Stomach (tissue), 8 donors: ENCODE measurements at regions not wholly inside any gene's neighbourhood (a gene's known extent, or its start where the extent isn't known, plus 50 kb on each side); places are given as distances from the start of the nearest gene placed in this dataset.

ENCODE experiments used
- DNase-seq, 2 donors: peaks; one replicate each; pipeline versions ENCODE4 v3.0.0 to v3.0.0-alpha.2; 2013 to 2019
- H3K27ac ChIP-seq, 5 donors: fragments of 200-600 bp in 4 of 5; sonication (generic) in 4 of 5; one replicate each; pipeline ENCODE4 v1.5.1; 2013 to 2019; ENCODE audit warnings: mild to moderate bottlenecking in 1 of 5, moderate library complexity in 1 of 5
- H3K27me3 ChIP-seq, 3 donors: fragments of 200-600 bp; sonication (generic); one replicate each; pipeline ENCODE4 v1.5.1; 2017 to 2019; ENCODE audit warnings: mixed run types in 1 of 3
- H3K36me3 ChIP-seq, 4 donors: fragments of 200-600 bp; sonication (generic); 1 replicate in 3 of 4; 2 replicates in 1 of 4; pipeline ENCODE4 v1.5.1; 2016 to 2019
- H3K4me1 ChIP-seq, 4 donors: fragments of 200-600 bp; sonication (generic); one replicate each; pipeline ENCODE4 v1.5.1; 2016 to 2019
- H3K4me3 ChIP-seq, 4 donors: fragments of 200-600 bp; sonication (generic) in 3 of 4; one replicate each; pipeline ENCODE4 v1.5.1; 2016 to 2019; ENCODE audit warnings: mild to moderate bottlenecking in 1 of 4
- H3K9me3 ChIP-seq, 4 donors: fragments of 200-600 bp; sonication (generic); one replicate each; pipeline ENCODE4 v1.5.1; 2016 to 2019
- CTCF ChIP-seq, 7 experiments: fragments of 450-650 bp in 4 of 7; fragments of 200-600 bp in 3 of 7; sonication (generic) in 3 of 7; IDR thresholded peaks; one replicate each; pipeline ENCODE4 v1.5.1; 2016 to 2019; ENCODE audit warnings: antibody characterized with exemption in 7 of 7, control low read depth in 2 of 7, mild to moderate bottlenecking in 1 of 7
- EP300 ChIP-seq: sonication (generic); formaldehyde crosslinking; IDR thresholded peaks from one replicate; pipeline ENCODE4 v1.6.1; 2017; ENCODE audit warnings: antibody characterized with exemption
- POLR2A ChIP-seq, 4 donors: fragments of 450-650 bp; IDR thresholded peaks; one replicate each; pipeline ENCODE4 v1.6.1; 2016; ENCODE audit warnings: antibody characterized with exemption in 4 of 4, control low read depth in 2 of 4, mild to moderate bottlenecking in 1 of 4, moderate library complexity in 1 of 4
- POLR2AphosphoS5 ChIP-seq, 3 donors: sonication (generic); formaldehyde crosslinking; IDR thresholded peaks; one replicate each; pipeline ENCODE4 v1.6.1; 2016; ENCODE audit warnings: antibody characterized with exemption in 3 of 3
- WGBS, 5 donors: extraction: QIAGEN DNeasy Blood & Tissue Kit in 3 of 5; methylation state at CpG; one replicate each; pipeline versions ENCODE4 v1.1.5 to v1.1.7; 2013 to 2018; 5-methylcytosine and 5-hydroxymethylcytosine counted together
- intact Hi-C: fragments of 100-400 bp; cut with DNase I; formaldehyde crosslinking; loops from one replicate; pipeline ENCODE4 v1.15.1; 2023; ENCODE audit warnings: low total_unique reads
- donor health status: healthy with polysubstance abuse.
- donor health status: Bipolar disorder and iron deficiency.
- donor health status: healthy.

DNA sequence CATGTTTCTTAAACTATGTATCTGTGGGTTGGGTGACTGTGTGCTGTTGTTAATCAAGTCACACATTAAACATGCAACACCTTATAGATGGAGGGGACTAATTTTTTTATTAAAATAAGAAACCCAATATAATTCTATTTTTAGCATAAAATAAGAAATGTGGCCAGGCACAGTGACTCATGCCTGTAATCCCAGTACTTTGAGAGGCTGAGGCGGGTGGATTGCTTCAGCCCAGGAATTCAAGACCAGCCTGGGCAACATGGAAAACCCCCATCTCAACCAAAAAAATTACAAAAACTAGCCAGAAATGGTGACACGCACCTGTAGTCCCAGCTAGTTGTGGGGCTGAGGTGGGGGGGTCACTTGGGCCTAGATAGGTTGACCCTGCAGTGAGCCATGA lies 1021.0 kb downstream of the EPHA3 start:
- Histone ChIP-seq H3K27me3 (no peaks in the 10 kb centered on the region), H3K36me3 (no peaks in the 10 kb centered on the region), H3K4me1 (no peaks in the 10 kb centered on the region), H3K9me3 (peaks cover 0 to 14% (median 4%) of the 10 kb centered on the region in 4 donors), H3K4me3 (no peak overlapping the region), H3K27ac (no peak overlapping the region)
- intact Hi-C loops: no loop called here
- whole genome bisulfite sequencing, 5 donors: 84 to 94% (median 90%) methylated on average over 2 of the region's 2 CpGs
- no peak for DNase-seq
- TF ChIP-seq CTCF (IDR thresholded peaks at IDR 0.05): no peak
- TF ChIP-seq EP300: no peak
- TF ChIP-seq POLR2A (IDR thresholded peaks at IDR 0.05): no peak
- no peak for TF ChIP-seq POLR2AphosphoS5 (IDR thresholded peaks at IDR 0.05)

GRCh38 chr3:90129730-90130129 lies 1022.3 kb downstream of the EPHA3 start:
- TF ChIP-seq POLR2AphosphoS5 (IDR thresholded peaks at IDR 0.05) (no peak), POLR2A (IDR thresholded peaks at IDR 0.05) (no peak), CTCF (IDR thresholded peaks at IDR 0.05) (no peak), EP300 (no peak)
- peaks cover 0 to 14% (median 4%) of the 10 kb centered on the region in 4 donors for H3K9me3 ChIP-seq
- no peak for DNase-seq

DNA sequence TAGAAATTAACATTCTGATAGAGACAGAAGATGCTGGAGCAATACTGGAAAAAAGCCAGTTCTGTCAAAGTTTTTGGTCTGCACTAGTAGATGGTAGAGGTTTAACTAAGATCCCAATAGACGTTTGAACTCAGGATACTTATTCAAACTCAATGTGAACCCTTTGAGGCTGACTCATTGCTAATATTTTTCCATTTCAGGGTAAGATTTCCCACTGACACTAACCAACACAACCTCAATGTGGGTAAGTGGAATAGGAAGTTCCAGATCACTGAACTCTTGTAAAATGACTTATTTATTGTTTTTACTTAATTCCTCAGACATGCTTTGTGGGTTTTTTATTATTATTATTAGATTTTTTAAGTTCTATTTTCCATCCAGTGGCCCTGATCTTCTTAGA lies 1024.8 kb downstream of the EPHA3 start:
- no peak overlapping the region for H3K4me3 ChIP-seq
- intact Hi-C loops: no loop called here
- H3K27ac ChIP-seq: no peak overlapping the region
- H3K9me3 ChIP-seq: peaks cover 0 to 10% (median 1%) of the 10 kb centered on the region in 4 donors
- H3K36me3 ChIP-seq: no peaks in the 10 kb centered on the region
- WGBS, 5 donors: 33 to 56% (median 47%) methylated on average over 1 of the region's 1 CpG
- H3K4me1 ChIP-seq: peaks cover 0 to 5% (median 0%) of the 10 kb centered on the region in 4 donors
- no peaks in the 10 kb centered on the region for H3K27me3 ChIP-seq
- no peak for DNase-seq
- TF ChIP-seq POLR2AphosphoS5 (IDR thresholded peaks at IDR 0.05): no peak
- TF ChIP-seq EP300: no peak
- TF ChIP-seq CTCF (IDR thresholded peaks at IDR 0.05): no peak
- no peak for TF ChIP-seq POLR2A (IDR thresholded peaks at IDR 0.05)

More at GRCh38 chr3:90129730-90130129, 1022.3 kb downstream of the EPHA3 start:
- no peak overlapping the region for H3K4me3 ChIP-seq
- 54 to 61% (median 57%) methylated on average over 3 of the region's 3 CpGs for WGBS, 5 donors
- no peak overlapping the region for H3K27ac ChIP-seq
- no peaks in the 10 kb centered on the region for H3K4me1 ChIP-seq
- no peaks in the 10 kb centered on the region for H3K27me3 ChIP-seq
- no peaks in the 10 kb centered on the region for H3K36me3 ChIP-seq
- intact Hi-C loops: no loop called here

GRCh38 chr3:90134090-90134489 lies 1026.7 kb downstream of the EPHA3 start:
- Histone ChIP-seq H3K27ac (no peak overlapping the region), H3K4me3 (no peak overlapping the region), H3K4me1 (peaks cover 0 to 5% (median 0%) of the 10 kb centered on the region in 4 donors), H3K27me3 (no peaks in the 10 kb centered on the region), H3K9me3 (no peaks in the 10 kb centered on the region), H3K36me3 (no peaks in the 10 kb centered on the region)
- intact Hi-C loops: no loop called here
- TF ChIP-seq POLR2AphosphoS5 (IDR thresholded peaks at IDR 0.05): no peak
- TF ChIP-seq EP300: no peak
- TF ChIP-seq POLR2A (IDR thresholded peaks at IDR 0.05): no peak
- TF ChIP-seq CTCF (IDR thresholded peaks at IDR 0.05): no peak
- DNase-seq: no peak
